Mesenchymal stem cell (in vitro differentiated cells and primary cell): ENCODE measurements at regions not wholly inside any gene's neighbourhood (a gene's known extent, or its start where the extent isn't known, plus 50 kb on each side); places are given as distances from the start of the nearest gene placed in this dataset.
"Not testable (repeated sequence)": the region's sequence is repeated elsewhere in the genome, so short reads cannot be mapped to it uniquely, and the experiment has no call there.

Experiments
- DNase-seq: peaks from one replicate; pipeline ENCODE4 v3.0.0-alpha.2; 2013
- H2AFZ ChIP-seq: one replicate; pipeline ENCODE4 v1.6.1; 2013; ENCODE audit warnings: low read depth, mild to moderate bottlenecking, control low read depth, inconsistent platforms, low read length, moderate library complexity
- H2AK5ac ChIP-seq: 2 replicates; pipeline ENCODE4 v1.6.1; 2013; ENCODE audit warnings: low read length, moderate library complexity, mild to moderate bottlenecking, inconsistent platforms; ENCODE audit not compliant: severe bottlenecking
- H2BK120ac ChIP-seq: one replicate; pipeline ENCODE4 v1.6.1; 2013; ENCODE audit warnings: low read depth, mild to moderate bottlenecking, inconsistent platforms, low read length, moderate library complexity
- H2BK12ac ChIP-seq, 2 experiments: one replicate each; pipeline ENCODE4 v1.6.1; 2013; ENCODE audit warnings: inconsistent platforms in 2 of 2, low read length in 2 of 2, mild to moderate bottlenecking in 2 of 2, moderate library complexity in 2 of 2, control low read depth in 1 of 2
- H2BK15ac ChIP-seq: one replicate; pipeline ENCODE4 v1.6.1; 2013; ENCODE audit warnings: mild to moderate bottlenecking, low read depth, inconsistent platforms; ENCODE audit not compliant: poor library complexity, severe bottlenecking
- H2BK5ac ChIP-seq: 2 replicates; pipeline ENCODE4 v1.6.1; 2013; ENCODE audit warnings: low read depth, mild to moderate bottlenecking, low read length, control low read depth, inconsistent platforms; ENCODE audit not compliant: poor library complexity, severe bottlenecking
- H3K14ac ChIP-seq, 2 experiments: one replicate each; pipeline ENCODE4 v1.6.1; 2013; ENCODE audit warnings: inconsistent platforms in 2 of 2, low read length in 2 of 2, control low read depth in 1 of 2, mild to moderate bottlenecking in 1 of 2, moderate library complexity in 1 of 2
- H3K18ac ChIP-seq, 2 experiments: one replicate each; pipeline ENCODE4 v1.6.1; 2013; ENCODE audit warnings: inconsistent platforms in 2 of 2, low read length in 2 of 2, control low read depth in 1 of 2, low read depth in 1 of 2, mild to moderate bottlenecking in 1 of 2
- H3K23ac ChIP-seq, 2 experiments: one replicate each; pipeline ENCODE4 v1.6.1; 2013; ENCODE audit warnings: inconsistent platforms in 2 of 2, low read length in 2 of 2, mild to moderate bottlenecking in 2 of 2, moderate library complexity in 2 of 2, control low read depth in 1 of 2
- H3K27ac ChIP-seq: 2 replicates; pipeline ENCODE4 v1.5.1; 2013; ENCODE audit warnings: mild to moderate bottlenecking, moderate library complexity, low read length, control low read depth, inconsistent platforms; ENCODE audit not compliant: poor library complexity, severe bottlenecking
- H3K27me3 ChIP-seq, 2 experiments: 2 replicates each; pipeline versions ENCODE4 v1.6.1 to v1.7.0; 2013; ENCODE audit warnings: low read length in 2 of 2, mild to moderate bottlenecking in 2 of 2, moderate library complexity in 2 of 2, control low read depth in 1 of 2, inconsistent platforms in 1 of 2; ENCODE audit not compliant: control insufficient read depth in 1 of 2, insufficient read depth in 1 of 2
- H3K36me3 ChIP-seq, 2 experiments: 2 replicates each; pipeline versions ENCODE4 v1.6.1 to v1.7.0; 2013; ENCODE audit warnings: low read length in 2 of 2, control low read depth in 1 of 2, inconsistent platforms in 1 of 2, low read depth in 1 of 2, mild to moderate bottlenecking in 1 of 2; ENCODE audit not compliant: insufficient read depth in 2 of 2, control insufficient read depth in 1 of 2
- H3K4ac ChIP-seq, 2 experiments: one replicate each; pipeline ENCODE4 v1.6.1; 2013; ENCODE audit warnings: inconsistent platforms in 2 of 2, low read length in 2 of 2, mild to moderate bottlenecking in 2 of 2, moderate library complexity in 2 of 2, control low read depth in 1 of 2, low read depth in 1 of 2
- H3K4me1 ChIP-seq: 2 replicates; pipeline ENCODE4 v1.6.1; 2013; ENCODE audit warnings: low read depth, low read length, control low read depth; ENCODE audit not compliant: control insufficient read depth, insufficient read depth
- H3K4me2 ChIP-seq: 2 replicates; pipeline ENCODE4 v1.6.1; 2013; ENCODE audit warnings: low read length, mild to moderate bottlenecking, inconsistent platforms; ENCODE audit not compliant: poor library complexity, severe bottlenecking
- H3K4me3 ChIP-seq, 2 experiments: 2 replicates each; pipeline versions ENCODE4 v1.5.1 to v1.7.0; 2013; ENCODE audit warnings: low read length in 2 of 2, mild to moderate bottlenecking in 2 of 2, control low read depth in 1 of 2, low read depth in 1 of 2; ENCODE audit not compliant: insufficient read depth in 1 of 2
- H3K79me1 ChIP-seq: replicated peaks from 2 replicates; pipeline ENCODE4 v1.6.1; 2013; ENCODE audit warnings: mild to moderate bottlenecking, control low read depth, low read length, inconsistent platforms; ENCODE audit not compliant: poor library complexity, severe bottlenecking
- H3K9ac ChIP-seq: 2 replicates; pipeline ENCODE4 v1.7.0; 2013; ENCODE audit warnings: mild to moderate bottlenecking, low read length, moderate library complexity
- H3K9me3 ChIP-seq: 2 replicates; pipeline ENCODE4 v1.7.0; 2013; ENCODE audit warnings: mild to moderate bottlenecking, low read length; ENCODE audit not compliant: control insufficient read depth
- H4K8ac ChIP-seq: one replicate; pipeline ENCODE4 v1.6.1; 2013; ENCODE audit warnings: inconsistent platforms, mild to moderate bottlenecking, low read length, moderate library complexity
- H4K91ac ChIP-seq: one replicate; pipeline ENCODE4 v1.6.1; 2013; ENCODE audit warnings: mild to moderate bottlenecking, low read length, inconsistent platforms
- WGBS: methylation state at CpG from one replicate; pipeline ENCODE4 v1.1.7; 2013; ENCODE audit warnings: mixed read lengths; 5-methylcytosine and 5-hydroxymethylcytosine counted together

DNA sequence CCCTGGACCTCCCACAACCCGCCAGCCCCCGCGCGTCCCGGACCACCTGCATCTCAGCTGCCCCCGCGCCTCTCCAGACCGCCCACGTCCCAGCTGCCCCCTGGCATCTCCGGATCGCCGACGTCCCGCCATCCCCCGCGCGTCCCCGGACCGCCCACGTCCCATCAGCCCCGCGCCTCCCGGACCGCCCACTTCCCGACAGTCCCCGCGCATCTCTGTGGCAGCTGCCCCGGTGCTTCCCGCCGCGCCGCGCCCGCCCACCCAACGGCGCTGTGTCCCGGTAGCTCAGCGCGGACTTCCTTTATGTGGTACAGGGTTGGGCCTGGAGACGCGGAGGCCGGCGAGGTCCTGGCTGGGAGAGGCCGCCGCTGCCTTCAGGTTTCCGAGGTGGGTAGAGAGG lies 874.9 kb downstream of the TMEM121 start:
- WGBS: 98% methylated on average over 27 of the region's 46 CpGs
- not testable (repeated sequence) for H2AK5ac ChIP-seq, H3K4me1 ChIP-seq, H3K4me2 ChIP-seq, H3K18ac ChIP-seq, H3K23ac ChIP-seq, H3K14ac ChIP-seq, H3K36me3 ChIP-seq, H3K79me1 ChIP-seq, DNase-seq, H2AFZ ChIP-seq, H2BK12ac ChIP-seq, H4K8ac ChIP-seq, H3K9ac ChIP-seq, H2BK120ac ChIP-seq, H3K4me3 ChIP-seq, H3K27ac ChIP-seq, H3K9me3 ChIP-seq, H3K4ac ChIP-seq, H2BK5ac ChIP-seq, H4K91ac ChIP-seq, H3K27me3 ChIP-seq, H2BK15ac ChIP-seq

GRCh38 chr14:106410229-106410628 lies 883.8 kb downstream of the TMEM121 start:
- H3K18ac ChIP-seq, H3K4ac ChIP-seq, H3K27me3 ChIP-seq, H4K91ac ChIP-seq, H3K23ac ChIP-seq, H2BK5ac ChIP-seq, H3K27ac ChIP-seq, H3K4me1 ChIP-seq, H3K4me2 ChIP-seq, H3K4me3 ChIP-seq, H3K36me3 ChIP-seq, DNase-seq, H3K9ac ChIP-seq, H3K14ac ChIP-seq, H2AK5ac ChIP-seq, H2BK120ac ChIP-seq, H3K9me3 ChIP-seq, H4K8ac ChIP-seq, H2AFZ ChIP-seq, H2BK12ac ChIP-seq, H2BK15ac ChIP-seq, H3K79me1 ChIP-seq: not testable (repeated sequence)
- 70% methylated on average over 8 of the region's 9 CpGs for WGBS

DNA sequence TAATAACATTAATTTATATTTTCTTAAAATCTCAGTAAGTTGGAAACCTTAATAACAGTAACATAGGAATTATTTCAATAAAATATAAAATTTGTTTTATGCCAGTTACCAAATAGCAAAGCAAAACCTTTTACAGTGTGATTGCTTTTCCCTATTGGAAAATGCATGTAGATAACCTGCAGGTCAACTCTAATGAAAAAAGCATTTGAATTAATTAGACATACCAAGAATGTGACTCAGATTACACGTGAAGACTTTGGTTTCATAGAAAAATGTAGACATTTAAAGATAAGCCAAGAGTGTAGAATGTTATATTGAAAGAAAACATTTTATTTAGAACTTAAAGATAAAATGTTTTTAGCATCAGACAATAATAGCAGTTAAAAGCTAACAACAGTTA lies 888.1 kb downstream of the TMEM121 start:
- Histone ChIP-seq H3K27me3 (no peaks in the 10 kb centered on the region), H3K18ac (no peak overlapping the region), H3K14ac (no peak overlapping the region), H3K36me3 (no peaks in the 10 kb centered on the region), H3K23ac (no peak overlapping the region), H3K4me2 (no peak overlapping the region), H3K9ac (no peak overlapping the region), H2BK120ac (no peak overlapping the region), H3K4me1 (no peaks in the 10 kb centered on the region), H3K4me3 (no peak overlapping the region), H3K9me3 (no peaks in the 10 kb centered on the region), H2BK12ac (no peak overlapping the region), H2BK5ac (no peak overlapping the region), H2BK15ac (no peak overlapping the region), H3K4ac (no peak overlapping the region), H4K8ac (no peak overlapping the region), H3K79me1 (no peaks in the 10 kb centered on the region), H2AK5ac (no peak overlapping the region), H3K27ac (no peak overlapping the region), H2AFZ (no peak overlapping the region), H4K91ac (no peak overlapping the region)
- DNase-seq: no peak
- WGBS: no CpG with 5 or more reads among the region's 1 CpG

GRCh38 chr14:106417224-106418049 lies 891.1 kb downstream of the TMEM121 start:
- Histone ChIP-seq H3K9me3 (no peaks in the 10 kb centered on the region), H4K91ac (no peak overlapping the region), H3K36me3 (no peaks in the 10 kb centered on the region), H2BK15ac (no peak overlapping the region), H3K4ac (no peak overlapping the region), H2AFZ (no peak overlapping the region), H3K79me1 (no peaks in the 10 kb centered on the region), H3K18ac (no peak overlapping the region), H3K4me2 (no peak overlapping the region), H3K23ac (no peak overlapping the region), H2BK120ac (no peak overlapping the region), H2BK12ac (no peak overlapping the region), H3K27ac (no peak overlapping the region), H2AK5ac (no peak overlapping the region), H3K9ac (no peak overlapping the region), H4K8ac (no peak overlapping the region), H3K14ac (no peak overlapping the region), H3K27me3 (no peaks in the 10 kb centered on the region), H2BK5ac (no peak overlapping the region), H3K4me3 (no peak overlapping the region), H3K4me1 (no peaks in the 10 kb centered on the region)
- 69% methylated on average over 13 of the region's 13 CpGs for WGBS
- no peak for DNase-seq
